ENCODE measurements at regions not wholly inside any gene's neighbourhood (a gene's known extent, or its start where the extent isn't known, plus 50 kb on each side); places are given as distances from the start of the nearest gene placed in this dataset.

DNA sequence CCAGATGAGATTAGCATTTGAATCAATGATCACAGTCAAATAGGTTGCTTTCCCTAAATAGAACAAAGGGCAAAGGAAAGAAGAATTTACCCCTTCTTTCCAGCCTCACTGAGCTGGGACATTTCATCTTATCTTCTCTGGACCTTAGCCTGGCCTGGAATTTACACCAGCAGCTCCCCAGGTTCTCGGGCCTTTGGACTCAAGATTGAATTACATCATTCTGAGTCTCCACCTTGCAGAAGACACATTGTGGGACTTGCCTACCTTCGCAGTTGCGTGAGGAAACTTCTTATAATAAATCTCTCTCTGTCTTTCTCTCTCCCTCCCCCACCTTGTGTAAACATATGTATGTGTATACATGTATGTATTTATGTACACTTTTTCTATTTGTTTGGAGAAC lies 732.4 kb downstream of the IPMK start:
- no peak for DNase-seq (ENCODE audit: low read depth in 2 of 2)
- TF ChIP-seq, protein P1, sequence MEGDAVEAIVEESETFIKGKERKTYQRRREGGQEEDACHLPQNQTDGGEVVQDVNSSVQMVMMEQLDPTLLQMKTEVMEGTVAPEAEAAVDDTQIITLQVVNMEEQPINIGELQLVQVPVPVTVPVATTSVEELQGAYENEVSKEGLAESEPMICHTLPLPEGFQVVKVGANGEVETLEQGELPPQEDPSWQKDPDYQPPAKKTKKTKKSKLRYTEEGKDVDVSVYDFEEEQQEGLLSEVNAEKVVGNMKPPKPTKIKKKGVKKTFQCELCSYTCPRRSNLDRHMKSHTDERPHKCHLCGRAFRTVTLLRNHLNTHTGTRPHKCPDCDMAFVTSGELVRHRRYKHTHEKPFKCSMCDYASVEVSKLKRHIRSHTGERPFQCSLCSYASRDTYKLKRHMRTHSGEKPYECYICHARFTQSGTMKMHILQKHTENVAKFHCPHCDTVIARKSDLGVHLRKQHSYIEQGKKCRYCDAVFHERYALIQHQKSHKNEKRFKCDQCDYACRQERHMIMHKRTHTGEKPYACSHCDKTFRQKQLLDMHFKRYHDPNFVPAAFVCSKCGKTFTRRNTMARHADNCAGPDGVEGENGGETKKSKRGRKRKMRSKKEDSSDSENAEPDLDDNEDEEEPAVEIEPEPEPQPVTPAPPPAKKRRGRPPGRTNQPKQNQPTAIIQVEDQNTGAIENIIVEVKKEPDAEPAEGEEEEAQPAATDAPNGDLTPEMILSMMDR (IDR thresholded peaks at IDR 0.05; ENCODE audit: low read depth, low read length): no peak
- no peak overlapping the region for H3K4me3 ChIP-seq (replicated peaks in 1 of 2; ENCODE audit: low read depth in 2 of 2, low read length in 2 of 2)

DNA sequence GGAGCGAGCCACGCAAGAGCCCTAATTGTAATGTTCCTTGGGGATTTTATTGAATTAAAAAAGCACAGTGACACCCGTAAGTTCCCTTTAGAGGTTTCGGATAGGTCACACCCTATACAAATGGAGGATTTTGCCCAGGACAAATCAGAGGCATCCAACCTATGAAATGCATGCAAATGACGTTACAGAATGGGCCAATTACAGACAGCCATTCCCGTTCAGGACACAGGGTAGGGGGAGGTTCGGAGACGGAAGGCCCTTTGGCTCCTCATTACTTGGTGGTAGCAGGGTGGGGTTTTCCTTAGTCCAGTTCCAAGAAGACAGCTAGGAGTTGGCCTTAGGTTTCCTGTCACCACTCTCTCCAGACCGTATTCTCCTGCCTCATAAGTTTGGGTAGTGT lies 754.1 kb downstream of the IPMK start:
- H3K4me3 ChIP-seq (replicated peaks in 1 of 2; ENCODE audit: low read depth in 2 of 2, low read length in 2 of 2): no peak overlapping the region
- no peak for DNase-seq (ENCODE audit: low read depth in 2 of 2)
- TF ChIP-seq, protein P1 (IDR thresholded peaks at IDR 0.05; ENCODE audit: low read depth, low read length): no peak

DNA sequence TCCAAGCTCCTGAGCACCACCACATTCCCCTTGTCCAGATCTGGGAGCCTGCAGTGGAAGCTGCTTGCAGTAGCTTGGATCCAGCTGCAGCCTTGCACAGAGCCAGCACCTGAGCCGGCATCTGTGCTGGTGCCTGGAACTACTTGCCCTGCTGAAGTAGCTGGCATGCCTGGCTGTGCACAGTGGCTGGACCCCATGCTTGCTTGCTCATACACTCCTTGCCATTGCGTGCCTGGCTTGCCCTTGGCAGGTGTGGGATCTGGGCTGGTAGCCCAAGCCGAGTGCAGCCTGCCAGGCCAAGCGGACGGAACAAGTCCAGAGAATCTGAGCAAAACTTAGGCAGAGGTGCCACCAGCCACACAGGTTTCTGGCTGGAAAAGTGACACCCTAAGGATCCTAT lies 759.9 kb downstream of the IPMK start:
- TF ChIP-seq, protein P1 (IDR thresholded peaks at IDR 0.05; ENCODE audit: low read depth, low read length): no peak
- no peak for DNase-seq (ENCODE audit: low read depth in 2 of 2)
- H3K4me3 ChIP-seq (replicated peaks in 1 of 2; ENCODE audit: low read depth in 2 of 2, low read length in 2 of 2): no peak overlapping the region

DNA sequence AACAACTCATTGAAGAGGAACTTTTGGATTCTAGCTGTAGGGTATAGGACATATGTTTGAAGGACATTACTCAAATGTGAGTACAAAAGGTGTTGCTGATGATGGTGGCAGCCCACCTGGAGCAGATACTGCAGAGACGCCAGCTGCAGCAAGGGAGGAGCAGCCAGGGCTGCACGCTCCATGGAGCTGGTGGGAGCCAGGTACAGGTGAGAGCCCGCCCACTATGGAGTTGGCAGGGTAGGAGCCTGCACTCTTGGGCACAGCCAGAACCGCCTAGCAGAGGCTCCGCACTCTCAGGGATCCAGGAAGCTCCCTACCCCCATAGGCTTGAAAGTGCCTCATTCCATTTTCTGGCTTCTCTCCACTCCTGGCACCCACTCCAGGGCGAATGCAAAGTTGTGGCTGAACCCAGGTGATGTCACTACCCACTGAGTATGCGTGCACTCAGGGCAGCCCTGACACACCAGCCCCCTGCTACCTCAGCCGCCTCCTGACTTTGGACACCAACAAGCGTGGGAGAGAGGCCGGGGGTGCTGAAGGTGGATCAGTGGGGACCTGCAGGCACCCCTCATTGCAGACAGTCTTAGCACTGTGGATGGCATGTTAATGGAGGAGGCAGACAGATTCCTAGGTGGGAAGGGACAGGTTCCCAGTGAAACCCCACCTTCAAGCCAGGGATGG lies 761.1 kb downstream of the IPMK start:
- no peak overlapping the region for H3K4me3 ChIP-seq (replicated peaks in 1 of 2; ENCODE audit: low read depth in 2 of 2, low read length in 2 of 2)
- DNase-seq (ENCODE audit: low read depth in 2 of 2): no peak
- TF ChIP-seq, protein P1 (IDR thresholded peaks at IDR 0.05; ENCODE audit: low read depth, low read length): no peak

DNA sequence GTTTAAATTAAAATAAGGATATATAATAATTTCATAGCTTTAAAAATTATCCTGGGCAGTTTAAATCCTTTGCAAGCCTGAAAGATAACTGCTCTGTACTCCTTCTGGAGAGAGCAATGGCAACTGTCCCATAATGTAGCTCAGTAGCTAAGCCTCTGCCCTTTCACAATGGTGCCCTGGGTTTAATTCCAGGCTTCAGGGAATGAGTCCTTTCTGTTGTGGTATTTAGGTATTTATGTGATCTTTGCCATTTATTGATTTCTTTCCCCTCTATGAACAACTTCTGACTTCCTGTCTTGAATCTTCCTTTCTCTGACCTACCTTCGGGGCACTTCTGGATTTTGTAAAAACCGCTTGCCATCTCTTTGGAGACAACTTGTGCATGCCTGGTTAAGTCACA lies 773.2 kb downstream of the IPMK start:
- H3K4me3 ChIP-seq (replicated peaks in 1 of 2; ENCODE audit: low read depth in 2 of 2, low read length in 2 of 2): no peak overlapping the region
- TF ChIP-seq, protein P1 (IDR thresholded peaks at IDR 0.05; ENCODE audit: low read depth, low read length): no peak
- no peak for DNase-seq (ENCODE audit: low read depth in 2 of 2)

DNA sequence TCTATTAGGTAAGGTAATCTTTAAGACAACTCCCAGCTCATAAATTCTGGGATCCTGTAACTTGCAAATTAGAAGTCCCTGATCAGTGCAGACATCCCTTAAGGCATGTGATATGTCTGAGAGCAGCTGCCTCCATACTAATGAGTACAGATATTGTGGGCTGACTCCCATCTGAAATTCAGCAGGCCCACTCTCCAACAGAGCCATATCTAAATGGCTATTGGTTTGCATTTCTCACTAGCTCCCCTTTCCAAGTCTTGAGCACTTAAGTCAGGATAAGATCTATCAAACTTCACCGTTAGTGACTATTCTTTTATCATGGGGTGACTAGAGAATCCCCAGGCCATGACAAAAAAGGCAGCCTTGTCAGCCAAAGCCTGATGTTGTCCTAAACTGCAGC lies 785.4 kb downstream of the IPMK start:
- H3K4me3 ChIP-seq (replicated peaks in 1 of 2; ENCODE audit: low read depth in 2 of 2, low read length in 2 of 2): no peak overlapping the region
- TF ChIP-seq, protein P1 (IDR thresholded peaks at IDR 0.05; ENCODE audit: low read depth, low read length): no peak
- no peak for DNase-seq (ENCODE audit: low read depth in 2 of 2)
